GM12873 (cell line): ENCODE measurements at regions not wholly inside any gene's neighbourhood (a gene's known extent, or its start where the extent isn't known, plus 50 kb on each side); places are given as distances from the start of the nearest gene placed in this dataset.

Experiments used
- CTCF ChIP-seq: IDR thresholded peaks from 2 replicates; pipeline ENCODE4 v1.5.1; 2012; ENCODE audit warnings: low read depth, mild to moderate bottlenecking, moderate library complexity, low read length, control low read depth; ENCODE audit not compliant: insufficient read depth; ENCODE audit errors: missing control alignments

GRCh38 chr10:85459906-85460305, 906.7 kb downstream of the GRID1 start:
- no peak for TF ChIP-seq CTCF

GRCh38 chr10:85464336-85464735, 902.3 kb downstream of the GRID1 start:
- TF ChIP-seq CTCF, result no peak

GRCh38 chr10:85477979-85478378, 888.6 kb downstream of the GRID1 start:
- no peak for TF ChIP-seq CTCF

- no peak for TF ChIP-seq CTCF
Measured at GRCh38 chr10:85490431-85490830, 876.2 kb downstream of the GRID1 start.

GRCh38 chr10:85491652-85492051, 874.9 kb downstream of the GRID1 start:
- no peak for TF ChIP-seq CTCF

DNA sequence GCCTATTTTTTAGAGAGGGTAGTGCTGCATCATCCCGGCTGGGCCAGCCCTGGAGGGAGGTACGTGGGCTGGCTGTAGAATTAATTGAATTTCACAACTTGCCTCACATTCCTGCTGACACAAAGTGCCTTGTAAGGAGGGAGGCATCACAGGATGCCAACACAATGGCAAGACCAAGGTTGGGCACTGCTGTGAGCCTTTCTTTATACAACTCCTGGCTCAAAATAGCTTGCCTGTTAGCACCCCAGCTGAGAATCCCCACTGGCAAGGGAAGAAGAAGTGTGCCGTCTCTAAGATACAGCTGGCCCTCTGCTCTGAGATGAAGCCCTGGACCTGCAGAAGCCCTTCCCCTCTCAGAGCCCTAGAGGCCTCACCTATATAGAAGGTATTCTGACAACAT, 873.9 kb downstream of the GRID1 start:
- TF ChIP-seq CTCF, result no peak

DNA sequence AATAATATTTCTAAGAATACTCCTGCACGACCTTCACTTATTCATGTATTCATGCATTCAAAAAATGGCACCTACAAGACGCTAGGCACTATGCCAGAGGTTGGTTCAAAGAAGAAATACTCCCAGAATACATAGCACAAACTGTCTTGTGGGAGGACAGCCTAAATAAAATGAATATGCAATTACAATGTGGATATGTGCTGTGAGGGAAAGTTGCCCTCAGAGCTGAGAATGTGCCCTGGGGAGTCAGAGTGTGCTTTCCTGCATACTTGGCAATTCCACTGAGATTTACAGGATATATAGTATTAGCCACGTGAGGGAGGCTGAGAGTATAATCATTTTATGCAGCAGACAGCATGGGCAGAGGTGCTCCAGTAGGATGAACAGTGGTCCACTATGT, 872.9 kb downstream of the GRID1 start:
- no peak for TF ChIP-seq CTCF
